ENCODE measurements at regions not wholly inside any gene's neighbourhood (a gene's known extent, or its start where the extent isn't known, plus 50 kb on each side); places are given as distances from the start of the nearest gene placed in this dataset.
"Not testable (repeated sequence)": the region's sequence is repeated elsewhere in the genome, so short reads cannot be mapped to it uniquely, and the experiment has no call there.

DNA sequence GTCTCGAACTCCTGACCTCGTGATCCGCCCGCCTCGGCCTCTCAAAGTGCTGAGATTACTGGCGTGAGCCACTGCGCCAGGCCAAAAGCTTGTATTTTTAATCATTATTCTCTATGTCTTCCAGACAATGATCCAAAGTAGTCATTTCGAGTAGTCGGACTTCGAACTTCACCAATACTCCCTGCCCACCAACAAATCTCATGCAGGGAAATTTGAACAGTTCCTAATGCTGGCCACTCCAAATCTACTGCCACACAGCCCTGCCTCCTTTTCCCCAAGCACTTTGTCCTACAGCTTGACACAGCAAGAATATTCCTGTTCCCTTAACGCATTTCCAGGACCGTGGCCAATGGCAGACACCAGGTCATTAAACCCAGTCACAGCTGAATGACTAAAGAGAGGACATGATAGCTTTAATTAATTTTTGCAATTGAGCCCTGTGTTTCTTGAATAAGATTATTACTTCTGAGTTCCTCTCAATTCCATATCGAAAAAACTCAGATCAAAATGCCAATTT is 142.3 kb upstream of the NRP1 start:
- DNase-seq (ENCODE audit: low spot score): no peak

DNA sequence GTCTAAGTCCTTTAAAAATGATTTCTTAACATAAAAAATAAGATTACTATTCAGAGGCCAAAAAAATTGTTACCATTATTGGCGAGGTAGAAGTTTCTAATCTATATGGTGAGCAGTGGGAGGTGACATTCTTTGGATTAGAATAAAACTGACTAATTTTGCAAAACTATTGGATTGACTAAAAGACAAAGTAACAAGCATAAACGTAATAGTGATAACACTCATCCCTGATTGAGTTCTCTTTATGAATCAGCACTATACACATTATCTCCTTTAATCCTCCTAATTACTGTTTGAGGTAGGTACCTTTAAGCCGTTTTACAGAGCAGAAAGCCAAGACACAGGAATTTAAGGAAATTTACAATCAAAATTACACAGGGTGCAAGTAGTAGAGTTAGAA is 139.2 kb upstream of the NRP1 start:
- DNase-seq (ENCODE audit: low spot score): no peak

DNA sequence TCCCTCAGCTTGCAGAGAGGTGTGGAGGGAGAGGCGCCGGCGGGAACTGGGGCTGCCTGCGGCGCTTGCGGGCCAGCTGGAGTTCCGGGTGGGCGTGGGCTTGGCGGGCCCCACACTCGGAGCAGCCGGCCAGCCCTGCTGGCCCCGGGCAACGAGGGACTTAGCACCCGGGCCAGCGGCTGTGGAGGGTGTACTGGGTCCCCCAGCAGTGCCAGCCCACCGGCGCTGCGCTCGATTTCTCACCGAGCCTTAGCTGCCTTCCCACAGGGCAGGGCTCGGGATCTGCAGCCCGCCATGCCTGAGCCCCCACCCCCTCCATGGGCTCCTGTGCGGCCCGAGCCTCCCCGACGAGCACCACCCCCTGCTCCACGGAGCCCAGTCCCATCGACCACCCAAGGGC is 133.5 kb upstream of the NRP1 start:
- not testable (repeated sequence) for DNase-seq (ENCODE audit: low spot score)

DNA sequence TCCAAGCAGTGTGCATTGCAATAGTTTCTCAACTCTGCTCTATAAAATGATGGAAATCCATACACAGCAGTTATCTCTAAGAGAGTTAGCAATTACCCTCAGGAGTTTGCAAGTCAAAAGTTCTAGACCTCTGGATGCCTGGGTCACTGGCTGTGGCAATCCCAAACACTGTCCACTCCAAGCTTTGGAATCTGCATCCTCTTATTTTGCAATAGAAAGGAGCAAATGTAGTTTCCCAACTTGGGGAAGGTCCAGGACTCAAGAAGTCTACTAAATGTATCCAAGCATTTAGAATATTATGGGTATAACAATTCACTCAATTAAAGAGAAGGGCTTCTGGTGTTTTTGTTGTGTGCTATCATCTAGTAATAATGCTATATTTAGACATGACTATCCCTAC is 131.3 kb upstream of the NRP1 start:
- DNase-seq (ENCODE audit: low spot score): peak; percentile 32

DNA sequence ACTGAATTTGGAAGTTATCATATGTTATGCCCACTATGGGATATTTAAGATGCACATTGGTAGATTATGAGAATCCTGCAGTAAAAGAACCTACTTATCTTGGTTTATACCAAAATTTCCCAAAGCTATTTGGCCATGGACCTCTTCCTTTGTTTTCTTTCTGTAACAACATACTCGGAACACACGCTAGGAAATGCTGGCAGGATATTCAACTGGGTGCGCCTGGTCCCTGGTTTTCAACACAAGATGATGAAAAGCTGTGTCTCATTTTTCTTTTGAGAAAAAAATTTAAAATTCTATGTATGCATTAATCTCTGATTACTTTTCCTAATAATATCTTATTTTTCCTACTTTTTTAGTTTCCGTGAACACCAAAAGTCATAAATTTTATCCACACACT is 128.5 kb upstream of the NRP1 start:
- DNase-seq (ENCODE audit: low spot score): no peak

DNA sequence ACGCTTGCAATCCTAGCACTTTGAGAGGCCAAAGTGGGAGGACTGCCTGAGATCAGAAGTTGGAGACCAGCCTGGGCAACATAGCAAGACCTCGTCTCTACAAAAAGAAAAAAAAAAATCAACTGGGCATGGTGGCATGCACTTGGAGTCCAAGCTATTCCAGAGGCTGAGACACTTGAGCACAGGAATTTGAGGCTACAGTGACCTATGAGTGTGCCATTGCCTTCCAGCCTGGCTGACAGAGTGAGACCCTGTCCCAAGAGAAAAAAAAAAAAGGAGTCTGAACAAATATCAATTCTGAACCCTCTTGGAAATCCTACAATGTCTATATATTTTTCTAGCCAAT is 126.8 kb upstream of the NRP1 start:
- no peak for DNase-seq (ENCODE audit: low spot score)

DNA sequence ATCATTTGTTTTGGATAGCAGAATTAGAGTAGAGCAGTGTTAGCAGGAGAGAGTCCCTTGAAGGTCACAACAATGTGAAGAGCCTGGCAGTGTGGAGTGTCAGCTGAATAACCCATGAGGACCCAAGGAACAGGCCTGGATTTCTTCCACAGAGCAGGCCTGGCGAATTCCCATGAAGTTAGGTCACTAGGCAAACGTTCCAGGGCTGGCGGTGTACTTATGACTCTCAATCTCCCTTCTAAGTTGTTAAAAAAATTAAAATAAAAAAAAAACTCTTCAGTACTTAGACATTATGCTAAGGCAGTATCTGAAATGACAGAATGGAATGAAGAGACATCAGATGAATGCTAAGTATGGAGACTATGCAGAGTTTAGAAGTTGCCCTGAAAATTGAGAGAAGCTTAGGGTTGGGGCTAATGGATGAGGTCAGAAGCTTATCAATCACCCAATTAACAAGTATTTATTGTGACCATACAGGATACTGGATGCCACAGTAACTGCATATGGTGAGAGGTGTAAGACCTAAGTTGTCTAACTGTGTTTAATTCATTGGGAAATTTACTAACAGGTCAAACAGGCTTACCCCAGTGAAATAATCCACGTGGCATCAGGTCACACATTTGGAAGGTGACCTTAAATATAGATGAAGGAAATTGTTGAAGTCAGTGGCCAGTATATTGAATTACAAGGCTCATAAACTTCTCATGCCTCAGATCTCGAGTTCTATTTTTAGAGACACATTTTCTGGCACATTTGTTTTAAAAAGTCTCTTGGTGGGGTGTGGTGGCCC is 126.2 kb upstream of the NRP1 start:
- DNase-seq (ENCODE audit: low spot score): peak; percentile 82

DNA sequence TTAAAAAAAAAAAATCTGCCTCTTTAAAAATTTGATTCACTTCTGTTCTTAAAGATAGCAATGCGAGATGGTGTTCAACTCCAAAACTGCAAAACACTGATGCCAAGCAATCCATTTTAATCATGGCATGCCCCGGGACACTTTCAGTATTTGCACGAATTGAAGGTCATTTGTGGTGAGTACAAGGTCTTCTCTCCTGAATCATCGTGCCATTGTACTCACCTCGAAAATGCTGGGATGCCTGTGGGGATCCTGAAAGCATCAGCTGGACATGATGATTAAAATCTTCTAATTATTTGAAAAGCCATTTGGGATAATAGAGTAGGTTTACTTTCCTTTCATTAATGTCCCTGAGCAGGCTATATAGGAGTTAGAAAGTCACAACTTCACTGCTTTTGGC is 125.1 kb upstream of the NRP1 start:
- DNase-seq (ENCODE audit: low spot score): peak; percentile 35

DNA sequence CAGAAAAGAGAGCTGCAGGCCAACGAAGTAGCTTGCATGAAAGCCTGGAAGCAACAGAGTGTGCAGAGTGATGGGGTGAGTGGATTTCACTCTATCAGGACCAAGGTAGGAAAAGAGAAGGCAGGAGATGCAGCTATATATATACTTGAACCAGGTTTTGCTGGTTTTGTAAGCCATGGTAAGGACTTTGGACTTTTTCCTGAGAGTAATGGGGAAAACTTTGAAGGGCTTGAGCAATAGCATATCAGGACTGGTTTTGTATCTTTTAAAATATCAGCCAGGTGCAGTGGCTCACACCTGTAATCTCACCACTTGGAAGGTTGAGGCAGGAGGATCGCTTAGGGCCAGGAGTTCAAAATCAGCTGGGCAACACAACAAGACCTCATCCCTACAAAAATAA is 120.6 kb upstream of the NRP1 start:
- DNase-seq (ENCODE audit: low spot score): no peak

DNA sequence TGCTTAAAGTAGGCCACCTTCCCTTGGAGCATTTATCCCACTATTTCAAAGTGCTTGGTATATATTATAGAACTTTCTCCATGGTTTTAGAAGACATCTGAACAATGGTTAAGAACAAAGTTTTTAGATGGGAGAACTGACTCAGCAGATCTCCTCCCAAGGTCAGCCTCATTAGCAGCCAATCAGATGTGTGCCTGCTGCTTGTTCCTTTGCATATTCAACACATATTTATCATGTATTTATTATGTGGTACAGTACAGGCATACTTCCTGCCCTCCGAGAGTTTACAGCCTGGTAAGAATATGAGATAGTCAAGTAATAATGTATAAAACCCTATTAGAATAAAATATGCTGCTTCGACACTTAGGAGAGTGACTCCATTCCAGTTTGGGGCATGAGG is 120.1 kb upstream of the NRP1 start:
- no peak for DNase-seq (ENCODE audit: low spot score)

DNA sequence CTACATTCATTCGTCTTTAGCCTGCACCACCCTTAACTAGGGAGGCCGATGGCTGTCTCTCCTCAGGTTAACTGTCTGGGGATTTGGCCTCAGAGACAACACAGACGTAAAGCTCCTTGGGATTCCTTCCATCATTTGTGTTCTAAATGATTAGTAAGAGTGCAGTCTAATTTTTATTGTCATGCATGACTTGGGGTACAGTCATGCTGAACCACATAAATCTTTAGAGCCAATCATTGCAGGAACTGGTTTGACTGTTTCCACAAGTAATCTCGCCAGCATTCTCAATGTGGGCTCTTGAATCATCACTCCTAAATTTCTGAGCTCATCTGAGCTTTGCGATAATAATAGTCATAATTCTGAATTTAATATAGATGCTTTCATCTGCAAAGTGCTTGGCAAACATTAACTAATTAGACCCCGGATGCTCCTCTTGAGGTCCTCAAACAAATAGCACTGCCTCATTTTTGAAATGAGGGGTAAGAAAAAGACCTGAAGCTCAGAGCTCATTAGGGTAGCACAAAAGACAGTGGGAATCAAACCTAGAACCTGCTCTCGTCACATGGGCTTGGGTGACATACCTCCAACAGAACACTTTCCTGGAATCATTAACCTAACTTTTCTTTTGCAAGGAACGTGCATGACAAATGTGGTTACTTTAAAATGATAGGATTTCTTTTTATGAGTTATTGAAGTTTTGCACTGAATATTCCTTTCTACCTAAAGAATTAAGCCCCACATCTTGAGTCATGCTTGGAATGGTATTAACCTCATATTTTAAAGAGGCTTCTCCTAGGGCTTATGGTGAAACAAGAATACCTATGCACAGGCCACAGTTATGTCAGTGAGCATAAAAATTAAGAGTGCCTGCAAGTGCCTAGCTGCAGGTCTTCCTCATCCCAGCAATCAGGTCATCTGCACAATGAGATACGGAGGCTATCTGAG is 118.9 kb upstream of the NRP1 start:
- DNase-seq (ENCODE audit: low spot score): peak; percentile 43

DNA sequence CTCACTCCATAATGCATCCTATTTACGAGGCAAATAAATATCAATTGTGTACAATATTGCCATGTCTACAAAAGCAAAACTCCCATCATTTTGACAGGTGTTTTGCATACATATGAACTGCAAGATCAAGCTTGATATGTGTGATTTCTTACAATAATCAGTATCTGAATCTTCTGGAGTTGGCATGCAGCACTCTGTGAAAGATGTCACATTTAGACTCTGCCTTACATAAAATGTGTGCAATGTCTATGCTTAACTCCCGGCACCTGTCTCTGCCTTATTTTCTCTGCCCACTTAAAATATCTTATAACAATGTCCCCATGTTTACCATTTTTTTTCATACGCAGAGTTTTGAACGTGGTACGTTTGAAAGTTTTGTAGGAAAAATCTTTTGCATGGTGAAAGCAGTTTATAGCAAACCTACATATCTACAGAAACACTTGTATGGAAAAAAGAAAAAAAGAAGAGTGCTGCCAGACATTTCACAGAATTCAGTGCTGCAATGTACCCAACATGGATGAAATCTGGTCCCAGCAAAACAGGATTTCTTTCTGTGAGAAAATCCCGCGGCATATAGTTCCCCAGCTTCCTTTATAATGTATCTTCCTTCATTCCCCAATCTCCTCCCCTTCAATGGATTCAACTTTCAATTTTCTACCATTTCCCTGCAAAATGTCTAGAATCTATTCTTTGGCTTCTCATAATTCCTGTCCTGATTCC is 114.1 kb upstream of the NRP1 start:
- DNase-seq (ENCODE audit: low spot score): no peak

DNA sequence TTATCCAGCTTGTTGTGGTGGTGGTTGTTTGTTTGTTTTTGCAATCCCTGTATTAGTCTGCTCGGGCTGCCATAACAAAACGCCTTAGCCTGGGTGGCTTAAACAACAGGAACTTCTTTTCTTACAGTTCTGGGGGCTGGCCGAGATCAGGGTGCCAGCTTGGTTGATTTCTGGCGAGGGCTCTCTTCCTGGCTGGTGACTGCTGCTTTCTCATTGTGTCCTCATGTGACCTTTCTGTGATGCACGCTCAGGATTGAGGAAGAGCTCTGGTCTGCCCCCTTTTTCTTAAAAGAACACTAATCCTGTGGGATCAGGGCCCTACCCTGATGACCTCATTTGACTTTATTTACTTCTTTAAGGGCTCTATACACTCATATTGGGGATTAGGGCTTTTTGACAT is 107.1 kb upstream of the NRP1 start:
- no peak for DNase-seq (ENCODE audit: low spot score)

DNA sequence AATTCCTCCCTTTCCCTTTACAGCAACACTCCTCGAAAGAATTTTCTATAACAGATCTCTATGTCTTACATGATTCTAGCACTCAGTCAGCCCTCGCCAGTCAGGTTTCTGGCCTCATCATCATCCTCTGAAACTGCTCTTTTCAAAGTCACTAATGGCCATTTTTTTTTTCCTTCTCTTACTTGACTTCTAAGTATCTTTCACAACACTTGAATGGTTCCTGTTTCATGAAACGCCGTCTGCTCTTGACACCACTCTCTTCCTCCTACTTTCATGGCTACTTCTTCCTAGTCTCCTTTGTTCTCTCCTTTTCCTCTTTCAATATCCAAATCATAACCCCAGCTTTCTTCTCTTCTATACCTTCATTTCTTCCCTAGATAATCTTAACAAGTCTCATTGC is 100.5 kb upstream of the NRP1 start:
- no peak for DNase-seq (ENCODE audit: low spot score)

DNA sequence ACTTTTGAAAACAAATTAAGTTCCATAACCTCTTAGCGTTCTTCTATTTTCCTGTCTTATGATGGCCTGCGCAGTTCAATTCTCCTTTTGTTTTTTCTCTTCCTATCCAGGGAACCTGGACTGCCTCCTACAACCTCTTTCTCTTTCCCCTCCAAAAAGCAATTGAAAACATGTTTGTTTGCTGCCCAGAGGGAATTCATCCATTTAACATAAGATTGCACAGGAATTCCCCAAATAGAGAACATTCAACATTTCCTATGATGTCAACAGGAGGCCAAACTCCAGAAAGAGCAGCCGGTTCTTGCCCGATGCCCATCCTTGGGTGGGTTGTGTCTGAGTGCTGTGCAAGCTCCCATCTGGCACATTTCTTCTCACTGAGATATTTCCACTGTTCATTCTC is 94.2 kb upstream of the NRP1 start:
- DNase-seq (ENCODE audit: low spot score): no peak

DNA sequence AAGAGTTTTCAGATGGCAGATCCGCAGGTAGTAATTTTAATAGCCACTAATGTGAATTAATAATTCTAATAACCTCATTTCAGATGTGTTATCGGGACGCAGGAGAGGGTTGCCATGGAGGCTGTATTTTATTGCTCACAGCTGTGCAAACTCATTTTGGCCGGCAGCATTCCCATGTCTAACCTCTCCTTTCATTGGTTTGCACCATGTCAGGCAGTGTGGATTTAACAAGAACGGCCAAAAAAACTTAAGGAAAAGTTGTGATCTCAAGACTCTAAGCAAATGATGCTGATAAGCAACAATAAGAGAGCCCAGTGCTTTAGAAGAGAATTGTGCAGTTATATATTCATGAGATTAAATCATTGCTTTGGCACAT is 88.7 kb upstream of the NRP1 start:
- peak; percentile 17 for DNase-seq (ENCODE audit: low spot score)

DNA sequence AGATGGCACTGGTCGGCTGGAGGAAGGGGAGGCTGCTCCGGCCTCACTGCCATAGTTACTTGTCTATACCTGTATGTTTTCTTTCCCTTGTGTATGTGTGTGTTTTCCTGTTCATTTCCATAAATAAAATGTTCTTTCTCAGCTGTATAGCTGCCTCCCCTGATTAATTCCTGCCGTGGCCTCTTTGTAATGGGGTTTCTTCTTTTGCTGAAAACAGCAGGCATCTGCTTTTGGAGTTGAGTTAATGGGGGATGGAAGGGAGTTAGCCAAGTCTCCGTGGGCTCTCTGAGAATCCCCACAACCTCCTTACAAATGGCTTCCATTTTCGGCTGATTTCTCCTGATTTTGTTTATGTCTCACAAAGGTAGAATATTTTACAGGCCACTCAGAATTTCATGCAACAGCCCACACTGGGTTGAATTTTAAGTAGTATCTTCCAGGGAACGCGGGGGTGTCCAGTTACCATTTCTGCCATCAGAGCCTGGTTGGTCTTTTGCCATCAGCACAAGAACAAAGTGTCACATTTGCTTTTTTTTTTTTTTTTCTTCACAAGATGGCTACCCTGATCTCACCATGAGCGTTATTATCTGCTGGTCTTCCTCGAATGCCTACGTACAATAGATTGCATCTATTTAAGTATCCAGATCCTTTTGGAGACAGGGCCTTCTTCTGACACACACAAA is 88.1 kb upstream of the NRP1 start:
- no peak for DNase-seq (ENCODE audit: low spot score)

DNA sequence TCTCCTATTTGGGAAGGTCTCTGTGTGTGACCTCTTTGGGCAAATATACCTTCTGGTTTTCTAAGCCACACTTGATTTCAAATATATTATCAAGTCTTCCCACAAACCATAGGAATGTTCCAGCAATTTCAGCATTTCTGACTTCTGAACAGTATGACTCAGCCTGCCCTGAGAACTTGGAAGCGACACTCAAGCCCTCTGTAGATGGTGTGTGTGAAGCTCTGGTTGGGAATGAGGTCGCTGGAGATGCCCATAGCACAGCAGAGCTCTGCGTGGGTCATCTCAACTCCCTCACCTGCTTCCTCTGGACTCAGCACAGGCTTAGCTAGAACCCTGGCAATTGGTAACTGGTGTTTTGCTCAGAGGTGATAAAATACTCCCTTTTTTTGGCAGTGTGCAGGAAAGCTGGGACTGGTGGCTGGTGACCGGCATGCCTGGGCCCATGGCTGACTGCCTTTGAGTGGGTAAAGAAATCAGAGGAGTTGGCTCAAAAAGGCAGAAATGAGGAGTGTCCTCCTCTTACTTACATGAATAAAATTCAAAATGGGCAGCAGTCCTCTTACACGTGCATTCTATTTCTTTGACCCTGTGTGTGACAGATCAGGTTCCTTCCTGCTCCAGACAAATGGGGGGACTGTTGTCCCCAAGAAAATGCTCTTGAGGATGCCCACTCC is 87.5 kb upstream of the NRP1 start:
- DNase-seq (ENCODE audit: low spot score): peak; percentile 91

DNA sequence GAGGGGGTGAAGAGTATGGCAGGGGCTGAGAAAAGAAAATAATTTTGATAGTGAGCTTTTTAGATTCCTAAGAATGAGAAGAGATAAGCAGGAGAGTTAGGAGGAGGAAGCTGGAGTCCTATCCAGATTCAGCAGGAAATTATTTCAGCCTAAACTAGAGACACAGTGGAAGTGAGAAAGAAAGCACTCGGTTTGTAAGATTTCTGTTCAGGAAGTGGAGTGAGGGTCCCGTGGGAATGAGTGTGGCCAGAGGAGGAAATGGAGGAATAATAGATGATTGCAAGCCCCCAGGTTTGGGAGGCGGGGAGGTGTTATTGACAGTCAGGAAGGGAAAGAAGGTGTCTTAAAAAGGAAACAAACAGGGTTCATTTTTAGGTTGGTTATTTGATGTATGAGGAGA is 84.8 kb upstream of the NRP1 start:
- no peak for DNase-seq (ENCODE audit: low spot score)

DNA sequence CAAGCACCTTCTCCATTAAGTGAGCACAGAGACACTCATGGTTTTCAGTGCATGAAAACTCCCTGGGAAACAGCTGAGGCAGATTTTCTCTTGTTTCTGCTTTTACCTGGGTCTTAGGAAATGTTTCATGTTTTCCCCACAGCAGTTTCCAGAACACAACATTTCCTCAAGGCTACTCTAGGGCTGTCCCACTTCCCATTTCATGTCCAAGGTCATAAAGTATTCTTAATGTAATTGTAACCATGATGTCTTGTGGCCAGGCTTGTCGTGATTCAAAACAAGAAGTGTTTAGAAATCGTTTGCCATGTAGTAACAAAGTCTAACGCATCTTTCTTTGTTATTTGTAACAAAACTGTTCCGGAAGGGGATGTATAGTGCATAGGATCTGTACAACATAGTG is 83.8 kb upstream of the NRP1 start:
- DNase-seq (ENCODE audit: low spot score): no peak

DNA sequence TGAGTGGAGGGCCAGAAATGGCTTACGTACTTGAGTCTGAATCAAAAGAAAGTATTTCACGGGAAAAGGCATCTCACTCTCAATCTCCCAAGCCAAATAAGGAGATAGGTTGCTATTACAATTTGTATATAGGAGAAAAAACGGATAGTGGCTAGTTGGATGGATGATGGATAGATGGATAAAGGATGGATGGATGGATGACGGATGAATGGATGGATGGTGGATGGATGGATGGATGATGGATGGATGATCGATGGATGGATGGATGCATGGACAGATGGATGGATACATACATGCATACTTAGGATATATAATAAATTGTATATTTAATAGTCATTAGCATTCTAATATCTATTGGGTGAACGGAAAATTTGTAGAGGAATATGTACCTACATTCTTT is 82.2 kb upstream of the NRP1 start:
- no peak for DNase-seq (ENCODE audit: low spot score)

Data from AG20443 (cell line).